ENCODE measurements at regions not wholly inside any gene's neighbourhood (a gene's known extent, or its start where the extent isn't known, plus 50 kb on each side); places are given as distances from the start of the nearest gene placed in this dataset.

DNA sequence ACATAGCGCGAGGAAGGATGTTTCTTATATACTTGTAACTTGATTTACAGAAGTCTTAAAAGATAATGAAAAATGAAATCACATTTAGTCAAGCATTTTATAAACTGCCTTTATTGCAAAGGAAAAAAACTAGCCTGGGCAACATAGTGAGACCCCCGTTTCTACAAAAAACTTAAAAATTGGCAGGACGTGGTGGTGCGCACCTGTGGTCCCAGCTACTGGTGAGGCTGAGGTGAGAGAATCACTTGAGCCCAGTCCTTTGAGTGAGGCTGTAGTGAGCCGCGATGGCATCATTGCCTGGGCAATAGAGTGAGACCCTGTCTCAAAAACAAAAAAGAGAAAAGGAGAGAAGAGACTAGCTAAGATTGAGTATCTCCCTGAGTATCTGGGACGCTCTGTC lies 145.2 kb upstream of the CIBAR2 start:
- no peak for DNase-seq (ENCODE audit: missing footprints)
- no peak for ATAC-seq
- intact Hi-C loops (cut with DNase I) = no loop called here

DNA sequence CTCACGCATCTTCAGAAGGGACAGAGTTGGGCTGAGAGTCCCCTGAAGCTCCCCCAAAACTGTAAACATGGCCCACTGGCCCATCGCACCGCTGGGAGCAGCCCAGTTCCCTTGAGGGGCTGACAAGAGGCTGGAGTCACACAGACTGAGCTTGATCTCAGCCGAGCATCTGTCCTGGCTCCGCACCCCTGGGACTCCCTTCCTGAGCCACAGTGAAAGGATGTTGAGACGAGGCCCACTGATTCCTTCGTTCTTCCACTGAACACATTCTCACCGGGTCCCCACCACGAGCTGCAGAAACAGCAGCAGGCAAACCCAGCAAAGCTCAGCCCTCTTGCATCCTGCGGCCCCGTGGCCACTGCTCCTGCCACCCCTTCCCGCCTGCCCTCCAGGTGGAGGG lies 145.9 kb upstream of the CIBAR2 start:
- DNase-seq (ENCODE audit: missing footprints) (no peak), ATAC-seq (no peak)
- intact Hi-C loops (cut with DNase I) = no loop called here

DNA sequence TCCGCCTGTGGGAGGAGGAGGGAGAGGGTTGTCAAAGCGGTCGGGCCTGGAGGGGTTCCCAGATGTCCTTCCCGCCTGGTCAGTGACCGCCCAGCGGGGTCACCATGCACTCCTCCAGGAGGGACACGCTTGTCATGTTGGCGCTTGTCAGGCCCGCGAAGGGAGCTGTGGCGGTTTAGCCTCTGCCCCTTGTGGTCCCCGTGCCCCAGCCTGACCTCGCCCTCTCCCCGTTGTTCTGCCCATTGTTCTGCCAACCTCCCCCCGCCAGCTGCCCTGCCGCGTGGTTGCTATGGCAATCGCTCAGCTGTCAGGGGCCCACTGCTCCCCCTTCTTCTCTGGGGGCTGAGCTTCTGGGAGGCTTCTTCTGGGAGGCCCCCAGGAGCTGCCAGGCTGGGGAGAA lies 146.4 kb upstream of the CIBAR2 start:
- no peak for DNase-seq (ENCODE audit: missing footprints)
- no peak for ATAC-seq
- intact Hi-C loops (cut with DNase I) = no loop called here

DNA sequence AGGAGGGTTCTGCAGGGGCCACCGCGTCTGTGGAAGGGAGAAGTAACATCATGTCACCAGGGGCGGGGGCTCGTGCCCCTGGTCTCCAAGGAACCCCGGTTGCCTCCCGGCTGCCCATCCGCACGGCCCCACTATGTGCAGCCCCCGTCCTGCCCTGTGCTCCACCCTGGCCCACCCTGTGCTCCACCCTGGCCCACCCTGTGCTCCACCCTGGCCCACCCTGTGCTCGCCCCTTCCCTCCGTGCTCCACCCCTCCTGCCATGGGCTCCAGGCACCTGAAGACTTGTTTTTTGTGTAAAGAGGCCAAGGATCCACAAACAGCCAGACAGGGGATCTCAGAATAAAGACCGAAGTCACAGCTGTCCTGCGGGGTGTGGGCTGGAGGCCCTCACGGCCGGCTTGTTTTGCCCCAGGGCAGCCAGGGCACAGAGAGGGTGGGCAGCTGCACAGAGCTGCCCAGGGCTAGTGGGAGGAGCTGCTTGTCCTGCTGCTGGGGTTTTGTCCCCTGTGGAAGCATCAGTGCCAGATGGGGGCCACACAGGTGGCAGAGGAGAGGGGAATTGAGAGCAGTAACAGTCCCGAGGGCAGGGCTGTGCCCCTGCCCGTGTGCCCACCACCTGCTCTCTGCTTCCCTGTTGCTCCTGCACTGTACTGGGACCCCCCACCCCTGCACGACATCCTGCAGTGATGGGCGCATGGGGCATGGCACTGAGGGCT lies 147.0 kb upstream of the CIBAR2 start:
- no peak for DNase-seq (ENCODE audit: missing footprints)
- ATAC-seq = no peak
- intact Hi-C loops (cut with DNase I) = no loop called here

- ATAC-seq (no peak), DNase-seq (ENCODE audit: missing footprints) (no peak)
- intact Hi-C loops (cut with DNase I) = no loop called here
Measured at GRCh38 chr16:85259832-85260167, 147.5 kb upstream of the CIBAR2 start.

DNA sequence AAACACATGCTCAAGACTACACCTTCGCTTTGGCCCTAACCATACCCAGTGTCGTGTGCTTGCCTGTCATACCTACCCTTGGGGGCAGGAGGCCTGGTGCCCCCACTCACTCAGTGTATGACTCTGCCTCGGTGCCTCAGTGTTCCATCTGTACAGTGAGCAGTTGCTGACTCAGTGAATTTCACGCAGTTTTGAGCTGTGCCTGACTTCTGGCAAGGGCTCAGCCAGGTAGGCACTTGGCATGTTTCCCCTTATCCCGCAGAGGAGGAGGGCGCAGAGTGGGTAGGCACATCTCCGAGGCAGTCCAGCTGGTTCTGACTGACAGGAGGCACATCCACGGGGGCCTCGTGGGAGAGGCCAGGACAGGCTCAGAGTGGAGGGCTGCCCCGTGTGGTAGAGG lies 148.9 kb upstream of the CIBAR2 start:
- ATAC-seq = no peak
- intact Hi-C loops (cut with DNase I) = no loop called here

DNA sequence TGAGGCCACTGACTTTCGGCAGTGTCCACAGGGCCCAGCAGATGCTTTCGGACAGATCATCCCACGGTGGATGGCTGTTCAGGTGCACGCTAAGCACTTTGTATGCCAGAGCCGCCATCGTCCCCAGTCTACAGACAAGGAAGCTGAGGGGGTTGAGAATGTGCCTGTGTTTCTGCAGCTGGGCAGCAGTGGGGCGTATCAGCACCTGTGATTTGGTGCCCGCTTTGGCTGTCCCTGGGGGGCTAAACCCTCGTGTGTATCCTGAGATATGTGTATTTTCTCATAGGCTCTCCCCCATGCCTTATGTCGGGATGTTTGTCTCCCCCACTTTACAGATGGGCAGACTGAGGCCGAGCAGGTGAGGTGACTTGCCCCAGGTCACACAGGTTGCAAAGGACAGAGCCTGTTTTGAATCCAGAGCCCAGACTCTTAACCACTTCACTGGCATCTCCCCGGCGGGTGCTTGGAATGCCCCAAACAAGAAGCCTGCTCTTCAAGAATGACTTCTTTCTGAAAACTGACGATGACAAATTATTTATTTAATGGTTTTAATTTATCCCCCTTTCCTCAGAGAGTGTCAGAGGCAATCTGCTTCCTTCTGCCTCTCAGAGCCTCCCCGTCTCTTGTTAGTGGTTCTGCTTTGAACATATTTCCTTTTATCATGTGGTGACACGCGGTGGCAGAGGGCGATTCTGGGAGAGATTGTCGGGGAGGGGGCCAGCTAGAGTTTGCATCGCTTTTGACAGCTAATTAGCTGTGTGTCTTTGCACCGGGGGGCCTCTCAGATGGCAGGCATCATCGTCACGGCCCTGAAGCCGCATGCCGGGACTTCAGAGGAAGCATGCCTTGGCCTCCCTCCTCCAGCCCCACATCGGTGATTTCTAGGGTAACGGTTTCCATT lies 149.6 kb upstream of the CIBAR2 start:
- intact Hi-C loops (cut with DNase I) = no loop called here
- ATAC-seq = no peak
- DNase-seq (ENCODE audit: missing footprints) = no peak

More for the DNA sequence above, 148.9 kb upstream of the CIBAR2 start:
- DNase-seq (ENCODE audit: missing footprints) = no peak

DNA sequence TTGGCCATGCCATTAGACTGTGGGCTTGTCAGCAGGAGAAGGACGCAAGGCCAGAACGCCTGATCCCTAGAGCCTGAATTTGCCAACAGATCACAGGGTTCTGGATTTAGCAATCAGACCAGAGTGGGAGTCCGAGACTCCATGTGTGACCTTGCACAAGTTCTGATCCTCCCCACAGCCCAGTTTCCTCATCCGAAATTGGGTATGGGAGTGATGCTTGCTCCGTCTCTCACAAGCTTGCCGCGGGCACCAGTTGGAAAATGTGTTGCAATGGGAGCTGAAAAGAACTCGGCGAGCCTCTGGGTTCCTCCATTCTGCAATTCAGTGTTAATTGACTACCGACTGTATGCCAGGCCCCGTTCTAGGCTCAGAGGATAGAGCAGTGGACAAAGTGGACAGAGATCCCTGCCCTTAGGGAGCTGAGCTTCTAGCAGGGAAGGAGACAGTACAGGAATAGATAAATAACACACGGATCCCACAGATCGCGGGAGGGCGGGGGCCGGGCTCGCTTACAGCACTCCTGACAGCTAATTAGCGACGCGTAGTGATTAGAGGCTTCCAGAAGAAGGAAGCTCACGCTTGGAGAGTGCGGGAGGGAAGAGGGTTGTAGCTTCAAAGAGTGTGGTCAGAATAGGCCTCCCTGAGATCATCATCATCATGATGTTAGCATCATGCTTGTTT lies 150.4 kb upstream of the CIBAR2 start:
- no peak for ATAC-seq
- intact Hi-C loops (cut with DNase I) = no loop called here
- DNase-seq (ENCODE audit: missing footprints) = no peak

DNA sequence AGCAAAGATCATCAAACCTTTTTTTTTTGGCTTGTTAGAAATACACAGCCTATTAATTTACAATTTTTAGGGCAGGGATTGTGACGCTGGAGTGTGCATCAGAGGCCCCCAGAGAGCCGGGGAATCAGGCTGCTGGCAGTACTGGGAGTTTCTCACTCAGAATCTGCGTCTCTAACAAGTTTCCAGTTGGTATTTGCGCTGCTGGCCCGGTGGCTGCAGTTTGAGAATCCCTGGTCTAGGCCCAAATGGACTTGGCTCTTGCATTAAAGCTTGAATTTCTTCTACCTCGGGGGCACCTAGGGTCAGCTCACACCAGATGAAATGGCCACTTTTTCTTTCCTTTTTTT lies 150.9 kb upstream of the CIBAR2 start:
- intact Hi-C loops (cut with DNase I) = no loop called here
- no peak for DNase-seq (ENCODE audit: missing footprints)
- no peak for ATAC-seq

DNA sequence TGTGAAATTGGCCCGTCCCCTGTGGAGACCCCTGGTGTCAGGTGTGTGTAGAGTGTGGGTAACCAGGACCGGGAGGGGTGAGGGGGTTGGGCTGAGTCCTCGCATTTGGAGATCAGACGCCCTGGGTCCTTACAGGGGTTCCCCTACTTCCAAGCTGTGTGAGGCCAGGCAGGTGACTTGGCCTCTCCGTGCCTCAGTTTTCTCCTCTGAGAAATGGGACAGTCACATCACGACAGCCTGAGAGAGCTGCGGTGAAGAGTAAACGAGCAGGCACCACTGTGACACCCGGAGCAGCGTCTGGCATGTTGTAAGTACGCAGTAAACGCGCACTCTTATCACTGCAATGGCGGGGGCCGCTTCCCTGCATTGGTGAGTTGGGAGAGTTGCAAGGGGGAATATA lies 152.5 kb upstream of the CIBAR2 start:
- intact Hi-C loops (cut with DNase I) = no loop called here
- DNase-seq (ENCODE audit: missing footprints) (no peak), ATAC-seq (no peak)

DNA sequence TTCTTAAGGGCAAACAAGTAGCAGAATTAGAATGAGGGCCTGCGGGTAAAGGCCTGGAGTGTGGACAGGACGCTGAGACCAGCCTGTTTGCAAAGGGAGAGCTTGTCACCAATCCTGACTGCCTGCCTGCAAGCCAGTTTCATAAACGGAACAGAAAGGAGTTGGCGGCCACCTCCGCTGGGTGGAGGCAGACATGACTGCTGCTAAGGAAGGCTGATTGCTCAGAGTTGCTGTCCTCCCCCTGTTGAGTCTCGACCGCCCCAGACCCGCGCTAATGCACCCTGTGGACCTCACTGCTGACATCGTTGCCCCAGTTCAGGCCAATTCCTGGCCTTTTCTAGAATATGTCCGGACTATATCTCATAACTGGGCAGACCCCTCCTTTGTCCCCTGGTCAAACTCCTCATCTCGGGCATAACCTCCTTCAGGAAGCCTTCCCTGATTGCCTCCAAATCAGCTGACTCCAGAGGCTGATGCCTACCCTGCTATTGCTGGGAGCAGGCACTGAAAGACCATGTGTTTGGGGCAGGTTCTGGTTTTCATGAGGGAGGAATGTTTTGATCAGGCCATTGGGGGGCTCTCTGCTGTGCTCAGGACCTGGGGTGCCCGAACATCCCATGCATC lies 153.0 kb upstream of the CIBAR2 start:
- intact Hi-C loops (cut with DNase I) = no loop called here
- DNase-seq (ENCODE audit: missing footprints) (no peak), ATAC-seq (no peak)

GRCh38 chr16:85265810-85266209 lies 153.5 kb upstream of the CIBAR2 start:
- DNase-seq (ENCODE audit: missing footprints) (no peak), ATAC-seq (no peak)
- intact Hi-C loops (cut with DNase I) = no loop called here

DNA sequence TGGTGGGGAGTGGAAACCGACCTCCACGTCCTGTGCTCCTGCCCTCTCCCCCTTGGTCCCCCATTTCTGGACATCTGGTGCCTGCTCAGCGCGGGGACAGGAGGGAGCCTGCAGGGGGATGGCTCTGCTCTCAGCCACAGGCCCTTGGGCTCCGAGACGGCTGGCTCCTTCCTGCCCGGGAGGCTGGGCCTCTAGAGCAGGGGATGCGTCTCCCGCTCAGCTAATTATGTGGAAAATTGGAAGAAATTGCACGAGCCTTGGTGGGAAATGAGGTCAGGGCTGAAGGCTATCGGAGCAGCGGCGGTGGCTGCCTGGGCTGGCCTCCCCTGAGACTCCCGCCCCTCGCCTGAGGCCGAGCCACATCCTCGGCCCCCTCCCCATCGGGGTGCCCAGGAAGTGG lies 154.6 kb upstream of the CIBAR2 start:
- ATAC-seq (no peak), DNase-seq (ENCODE audit: missing footprints) (no peak)
- intact Hi-C loops (cut with DNase I) = no loop called here

DNA sequence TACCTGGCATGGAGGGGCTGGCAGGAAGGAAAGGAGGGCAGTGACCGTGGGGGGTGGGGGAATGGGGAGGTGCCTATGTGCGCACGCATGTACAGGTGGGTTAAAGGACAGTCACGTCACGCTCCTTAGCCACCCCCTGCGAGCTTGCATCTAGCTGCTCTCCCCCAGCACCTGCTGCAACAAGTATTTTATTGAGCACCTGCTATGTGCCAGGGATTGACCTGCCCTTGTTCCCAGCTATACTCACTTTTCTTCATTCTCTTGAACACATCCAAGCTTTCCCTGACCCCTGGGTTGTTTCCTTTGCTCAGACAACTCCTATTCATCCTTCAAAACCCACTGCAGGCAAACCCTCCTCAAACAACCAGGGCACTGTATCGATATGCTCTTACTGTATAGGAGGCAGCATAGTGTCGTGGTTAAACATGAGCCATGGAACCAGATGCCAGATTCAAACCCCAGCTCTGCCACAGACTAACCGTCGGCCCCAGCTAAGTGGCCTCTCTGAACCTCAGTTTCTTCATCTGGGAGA lies 155.2 kb upstream of the CIBAR2 start:
- intact Hi-C loops (cut with DNase I) = no loop called here

DNA sequence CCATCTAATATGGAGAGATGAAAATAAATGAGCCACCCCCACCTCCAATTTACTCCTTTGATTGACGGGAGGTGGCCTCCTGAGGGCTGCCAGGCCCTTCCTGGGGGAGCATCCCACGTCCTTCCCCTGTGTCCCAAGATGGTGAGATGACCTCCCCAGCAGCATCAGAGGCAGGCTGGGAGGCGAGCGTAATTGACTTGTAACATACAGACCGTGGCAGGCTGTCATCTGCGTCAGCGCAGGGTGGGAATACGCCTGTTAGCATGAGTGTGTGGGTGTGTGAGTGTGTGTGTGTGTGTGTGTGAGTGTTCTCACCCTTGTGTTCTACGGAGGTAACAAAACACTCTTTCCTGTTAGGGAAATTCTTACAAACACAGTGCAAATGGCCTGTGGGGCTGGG lies 156.9 kb upstream of the CIBAR2 start:
- intact Hi-C loops (cut with DNase I) = no loop called here
- DNase-seq (ENCODE audit: missing footprints) (no peak), ATAC-seq (no peak)

More for the DNA sequence above, 155.2 kb upstream of the CIBAR2 start:
- ATAC-seq (no peak), DNase-seq (ENCODE audit: missing footprints) (no peak)

GRCh38 chr16:85270374-85270773 lies 158.1 kb upstream of the CIBAR2 start:
- DNase-seq (ENCODE audit: missing footprints) (no peak), ATAC-seq (no peak)
- intact Hi-C loops (cut with DNase I) = no loop called here

DNA sequence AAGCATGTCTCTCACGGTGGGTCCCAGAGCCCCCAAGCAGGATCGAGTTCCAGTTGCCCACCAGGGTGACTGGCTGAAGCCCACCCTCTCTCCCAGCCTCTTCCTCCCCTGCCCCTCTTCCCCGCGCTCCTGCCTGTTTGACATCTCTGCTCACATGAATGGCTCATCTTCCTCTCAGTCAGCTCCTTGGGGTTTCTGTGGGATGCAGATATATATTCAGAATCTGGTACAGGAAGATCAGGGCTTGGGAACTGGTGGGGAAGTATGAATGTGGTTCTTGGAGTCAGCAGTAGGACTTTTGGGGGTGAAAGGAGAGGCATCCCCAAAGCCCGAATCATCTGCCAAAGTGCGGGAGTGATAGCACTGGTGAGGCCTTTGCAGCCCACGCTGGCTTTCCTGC lies 158.9 kb upstream of the CIBAR2 start:
- peak; percentile 40 for DNase-seq (ENCODE audit: missing footprints)
- intact Hi-C loops (cut with DNase I) = no loop called here
- ATAC-seq = no peak

- intact Hi-C loops (cut with DNase I) = no loop called here
- DNase-seq (ENCODE audit: missing footprints) = peak; percentile 37
- no peak for ATAC-seq
Measured at GRCh38 chr16:85273293-85273692, 161.0 kb upstream of the CIBAR2 start.

GRCh38 chr16:85274501-85274900 lies 162.2 kb upstream of the CIBAR2 start:
- ATAC-seq = no peak
- intact Hi-C loops (cut with DNase I) = no loop called here
- peak; percentile 47 for DNase-seq (ENCODE audit: missing footprints)

Data from Right ventricle myocardium inferior (tissue), 1 donor.